Fibroblast of pulmonary artery (primary cell): ENCODE measurements at regions not wholly inside any gene's neighbourhood (a gene's known extent, or its start where the extent isn't known, plus 50 kb on each side); places are given as distances from the start of the nearest gene placed in this dataset.

Experiments
- DNase-seq: peaks from one replicate; pipeline ENCODE4 v3.0.0-alpha.2; 2010; ENCODE audit warnings: low read depth
- H3K4me3 ChIP-seq: replicated peaks from 2 replicates; pipeline ENCODE4 v1.5.1; 2011; ENCODE audit warnings: low read depth, mild to moderate bottlenecking, control low read depth, low read length, moderate library complexity
- TF ChIP-seq, protein P1 (sequence below): IDR thresholded peaks from 2 replicates; pipeline ENCODE4 v1.5.1; 2011; ENCODE audit warnings: mild to moderate bottlenecking, control low read depth, low read length, inconsistent platforms; ENCODE audit errors: missing control alignments

DNA sequence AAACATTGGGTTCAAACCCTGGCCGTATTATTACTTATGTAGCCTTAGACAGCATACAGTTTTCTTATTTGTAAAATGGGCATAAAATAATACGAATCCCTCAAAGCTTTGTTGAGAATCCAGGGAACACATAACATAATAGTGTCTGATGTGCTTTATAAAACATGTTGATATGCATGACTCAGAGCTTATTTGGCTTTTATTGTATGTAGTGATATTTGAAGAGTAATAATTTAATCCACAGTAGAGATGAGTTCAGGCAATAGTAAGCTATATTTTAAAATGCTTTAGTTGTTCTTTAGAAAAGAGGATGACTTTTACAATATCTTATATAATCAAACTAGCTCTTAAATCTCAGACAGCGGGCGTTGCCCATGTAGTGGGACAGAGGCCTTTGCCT, 176.4 kb downstream of the SIM1 start:
- DNase-seq: no peak
- TF ChIP-seq, protein P1, sequence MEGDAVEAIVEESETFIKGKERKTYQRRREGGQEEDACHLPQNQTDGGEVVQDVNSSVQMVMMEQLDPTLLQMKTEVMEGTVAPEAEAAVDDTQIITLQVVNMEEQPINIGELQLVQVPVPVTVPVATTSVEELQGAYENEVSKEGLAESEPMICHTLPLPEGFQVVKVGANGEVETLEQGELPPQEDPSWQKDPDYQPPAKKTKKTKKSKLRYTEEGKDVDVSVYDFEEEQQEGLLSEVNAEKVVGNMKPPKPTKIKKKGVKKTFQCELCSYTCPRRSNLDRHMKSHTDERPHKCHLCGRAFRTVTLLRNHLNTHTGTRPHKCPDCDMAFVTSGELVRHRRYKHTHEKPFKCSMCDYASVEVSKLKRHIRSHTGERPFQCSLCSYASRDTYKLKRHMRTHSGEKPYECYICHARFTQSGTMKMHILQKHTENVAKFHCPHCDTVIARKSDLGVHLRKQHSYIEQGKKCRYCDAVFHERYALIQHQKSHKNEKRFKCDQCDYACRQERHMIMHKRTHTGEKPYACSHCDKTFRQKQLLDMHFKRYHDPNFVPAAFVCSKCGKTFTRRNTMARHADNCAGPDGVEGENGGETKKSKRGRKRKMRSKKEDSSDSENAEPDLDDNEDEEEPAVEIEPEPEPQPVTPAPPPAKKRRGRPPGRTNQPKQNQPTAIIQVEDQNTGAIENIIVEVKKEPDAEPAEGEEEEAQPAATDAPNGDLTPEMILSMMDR: no peak
- no peak overlapping the region for H3K4me3 ChIP-seq

DNA sequence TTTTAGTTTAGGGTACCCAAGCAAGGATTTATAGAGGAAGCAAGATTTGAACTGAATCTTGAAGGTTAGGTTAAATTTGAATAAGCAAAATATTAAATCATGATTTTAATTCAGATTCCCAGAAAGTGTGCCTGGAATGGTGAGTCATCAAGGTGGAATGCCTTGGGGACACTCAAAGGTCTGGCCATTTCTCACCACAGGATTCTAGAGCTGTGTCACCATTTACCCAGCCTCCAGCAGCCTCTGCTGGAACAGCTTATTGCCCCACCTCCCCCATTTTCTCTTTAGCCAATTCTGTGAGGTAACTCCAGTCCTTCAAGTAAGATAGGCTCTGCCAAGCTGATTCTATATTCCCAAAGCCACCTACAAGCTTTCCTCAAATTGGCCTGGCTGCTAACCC, 181.4 kb downstream of the SIM1 start:
- TF ChIP-seq, protein P1: no peak
- H3K4me3 ChIP-seq: no peak overlapping the region
- peak; percentile 62 for DNase-seq

DNA sequence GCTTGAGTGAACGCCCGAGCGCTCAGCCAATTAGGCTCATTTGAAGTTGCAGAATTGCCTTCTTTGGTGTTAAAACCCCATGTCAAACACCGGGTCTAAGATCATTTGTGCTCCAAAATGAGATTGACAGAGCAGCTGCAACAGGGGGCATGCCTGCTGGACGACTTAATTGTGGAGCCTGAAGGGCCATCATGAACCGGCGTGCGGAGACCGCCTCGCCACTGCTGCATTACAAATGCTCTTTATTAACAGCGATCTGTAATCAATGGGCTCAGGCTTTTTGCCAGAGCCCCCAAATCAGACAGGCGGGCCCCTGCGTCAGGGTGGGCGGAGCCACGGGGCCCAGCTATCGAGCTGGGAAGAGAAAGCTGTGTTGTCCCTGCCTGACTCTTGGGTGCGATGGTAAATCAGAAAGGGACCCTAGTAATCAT, 183.2 kb downstream of the SIM1 start:
- TF ChIP-seq, protein P1: no peak
- peak overlapping the region; percentile 34 for H3K4me3 ChIP-seq
- DNase-seq: no peak

DNA sequence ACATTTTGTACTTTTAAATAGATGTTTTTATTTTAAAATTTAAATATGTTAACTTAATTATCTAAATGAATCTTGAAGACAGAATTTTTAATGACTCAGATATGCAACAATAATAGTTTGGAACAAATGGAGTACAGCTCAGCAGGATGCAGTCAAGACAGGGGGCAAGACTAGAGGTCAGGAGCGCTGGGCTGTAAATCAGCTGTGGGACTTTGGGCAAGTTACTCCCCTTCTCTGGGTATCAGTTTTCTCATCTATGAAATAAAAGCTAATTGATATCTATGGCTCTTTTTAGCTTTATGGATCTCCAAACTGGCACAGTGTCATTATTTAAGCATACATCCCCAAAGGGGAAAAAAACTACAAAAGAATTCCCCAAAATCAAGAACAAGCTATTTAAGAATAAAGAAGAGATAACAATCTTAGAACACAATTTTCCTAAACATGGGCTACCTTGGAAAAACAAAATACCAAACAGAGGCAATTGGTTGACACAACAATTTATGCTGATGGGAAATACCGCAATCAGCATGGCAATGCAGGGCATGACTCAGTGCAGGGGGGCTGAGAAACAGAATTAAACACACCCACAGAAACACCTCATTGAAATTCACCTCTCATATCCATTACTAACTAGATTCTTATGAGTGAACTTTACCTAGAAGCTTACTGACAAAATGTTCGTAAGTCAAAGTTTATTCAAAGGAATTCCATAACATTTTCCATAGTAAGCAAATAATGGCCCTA, 188.2 kb downstream of the SIM1 start:
- TF ChIP-seq, protein P1: no peak
- H3K4me3 ChIP-seq: no peak overlapping the region
- DNase-seq: no peak

DNA sequence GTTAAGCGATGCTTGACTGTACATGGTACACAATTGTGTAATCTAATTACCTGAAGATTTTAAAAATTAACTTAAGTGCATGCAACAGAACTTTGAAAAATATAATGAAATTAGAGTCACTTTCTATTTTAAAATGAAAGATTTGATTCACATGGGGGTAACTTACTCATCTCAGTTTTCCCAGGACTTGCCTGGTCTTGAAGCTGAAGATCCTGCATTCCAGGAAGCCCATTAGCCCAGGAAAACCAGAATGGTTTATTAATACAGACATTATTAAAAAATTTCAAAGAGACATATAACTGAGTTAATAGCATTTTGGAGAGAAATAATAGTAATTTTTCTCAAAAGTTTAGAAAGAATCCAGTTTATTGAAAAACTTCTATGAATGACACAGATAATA, 190.6 kb downstream of the SIM1 start:
- TF ChIP-seq, protein P1: no peak
- no peak overlapping the region for H3K4me3 ChIP-seq
- no peak for DNase-seq

DNA sequence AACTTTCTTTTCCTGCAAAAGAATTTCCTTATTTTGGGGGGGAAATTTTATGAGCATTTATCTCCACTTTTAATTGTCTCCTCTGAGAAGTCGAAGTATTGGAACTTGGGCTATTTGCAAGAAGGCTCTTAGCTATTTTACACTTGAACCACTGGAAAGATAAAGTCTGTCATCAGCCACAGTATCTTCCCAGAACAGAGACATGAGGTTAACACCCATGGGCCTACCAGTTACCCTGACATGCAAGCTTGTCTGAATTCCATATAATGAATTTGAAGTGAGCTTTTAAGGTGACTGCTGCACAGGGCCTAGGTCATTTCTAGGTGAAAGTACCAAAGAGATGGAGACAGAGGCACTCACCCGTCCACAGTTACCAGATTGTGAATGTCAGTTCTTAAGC, 193.1 kb downstream of the SIM1 start:
- TF ChIP-seq, protein P1: no peak
- no peak overlapping the region for H3K4me3 ChIP-seq
- DNase-seq: no peak

DNA sequence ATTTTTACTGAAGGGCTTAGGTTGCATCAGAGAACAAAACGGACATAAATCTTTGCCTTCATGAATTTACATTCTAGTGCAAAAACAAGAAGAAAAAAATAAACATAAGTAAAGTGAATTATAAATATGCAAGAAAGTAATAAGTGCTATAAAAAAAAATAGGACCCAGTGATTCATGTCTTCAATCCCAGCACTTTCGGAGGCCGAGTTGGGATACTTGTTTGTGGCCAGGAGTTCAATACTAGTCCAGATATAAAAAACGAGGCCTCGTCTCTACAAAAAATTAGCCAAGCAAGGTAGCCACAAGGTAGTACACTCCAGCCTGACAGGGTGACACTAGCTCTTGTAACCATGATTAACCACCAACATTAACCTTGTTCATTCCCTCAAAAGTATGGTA, 193.5 kb downstream of the SIM1 start:
- TF ChIP-seq, protein P1: no peak
- no peak for DNase-seq
- no peak overlapping the region for H3K4me3 ChIP-seq
